HCT116 (cell line): ENCODE measurements at regions not wholly inside any gene's neighbourhood (a gene's known extent, or its start where the extent isn't known, plus 50 kb on each side); places are given as distances from the start of the nearest gene placed in this dataset.

ENCODE experiments used
- ATAC-seq: fragments of 200-7000 bp; cut with Tn5 transposase; 2 replicates; pipeline ENCODE4 v1.9.1; 2020; ENCODE audit warnings: mild to moderate bottlenecking, moderate library complexity
- BruUV-seq: library from RNA; stranded (reverse); fragments of 400-500 nt; replicated peaks from 2 replicates; lab custom pipeline; 2021; lab: Mats Ljungman, UMichigan
- CTCF ChIA-PET: fragments of 300-600 bp; sonication (Branson Sonifier 250); formaldehyde crosslinking; loops from one replicate; lab custom pipeline; 2021; ENCODE audit warnings: antibody characterized with exemption; lab: Charles Lee
- POLR2A ChIA-PET: fragments of 300-600, 350-600 bp; sonication (Branson Sonifier 250); formaldehyde crosslinking; loops from one replicate; lab custom pipeline; 2021; ENCODE audit warnings: antibody characterized with exemption; lab: Charles Lee
- RAD21 ChIA-PET, 2 experiments: fragments of 300-600 bp; sonication (Branson Sonifier 250); formaldehyde crosslinking; loops; one replicate each; lab custom pipeline; 2023; ENCODE audit warnings: low total read pairs in 2 of 2; ENCODE audit not compliant: uncharacterized antibody in 2 of 2, unreplicated experiment in 2 of 2, low non-redundant PET in 1 of 2; lab: Charles Lee
- DNase-seq: peaks from one replicate; pipeline ENCODE4 v3.0.0-alpha.2; 2010; ENCODE audit warnings: low read depth, low spot score
- H2AFZ ChIP-seq: fragments of 200-600 bp; shearing (Covaris generic), sonication (generic); 2 replicates; pipeline ENCODE4 v1.6.1; 2017; ENCODE audit warnings: low read depth, mixed run types, mixed read lengths, antibody characterized with exemption, low read length; ENCODE audit not compliant: poor library complexity, severe bottlenecking
- H3K27ac ChIP-seq: 2 replicates; pipeline ENCODE4 v1.5.1; 2012; ENCODE audit warnings: low read depth, low read length
- H3K27me3 ChIP-seq: fragments of 200-600 bp; sonication (generic); 2 replicates; pipeline ENCODE4 v1.6.1; 2016; ENCODE audit warnings: mixed run types, low read length, mixed read lengths; ENCODE audit not compliant: insufficient read depth
- H3K36me3 ChIP-seq, 2 experiments: fragments of 200-500 bp in 1 of 2; fragments of 200-600 bp in 1 of 2; sonication (Bioruptor generic) in 1 of 2; sonication (generic) in 1 of 2; 2 replicates each; pipeline versions ENCODE4 v1.5.1 to v1.6.1; 2014 to 2016; ENCODE audit warnings: low read length in 2 of 2, inconsistent platforms in 1 of 2, mixed read lengths in 1 of 2, mixed run types in 1 of 2; ENCODE audit not compliant: insufficient read depth in 2 of 2, control insufficient read depth in 1 of 2
- H3K4me1 ChIP-seq, 2 experiments: fragments of 200-600 bp in 1 of 2; sonication (generic) in 1 of 2; 2 replicates each; pipeline versions ENCODE4 v1.5.1 to v1.6.1; 2012 to 2017; ENCODE audit warnings: low read length in 2 of 2, inconsistent platforms in 1 of 2, mild to moderate bottlenecking in 1 of 2, mixed read lengths in 1 of 2, mixed run types in 1 of 2, moderate library complexity in 1 of 2; ENCODE audit not compliant: insufficient read depth in 2 of 2, control insufficient read depth in 1 of 2
- H3K4me2 ChIP-seq: fragments of 200-600 bp; sonication (generic); 2 replicates; pipeline ENCODE4 v1.6.1; 2017; ENCODE audit warnings: mixed run types, low read length, mixed read lengths
- H3K4me3 ChIP-seq, 2 experiments: fragments of 200-600 bp in 1 of 2; sonication (generic) in 1 of 2; replicated peaks in 1 of 2; 2 replicates each; pipeline ENCODE4 v1.5.1; 2011 to 2016; ENCODE audit warnings: low read length in 2 of 2, control low read depth in 1 of 2, low read depth in 1 of 2, mild to moderate bottlenecking in 1 of 2, mixed read lengths in 1 of 2, mixed run types in 1 of 2
- H3K79me2 ChIP-seq: fragments of 200-600 bp; sonication (generic); 2 replicates; pipeline ENCODE4 v1.6.1; 2017; ENCODE audit warnings: mild to moderate bottlenecking, mixed run types, low read length, moderate library complexity, mixed read lengths; ENCODE audit not compliant: insufficient read depth
- H3K9ac ChIP-seq: fragments of 200-600 bp; sonication (generic); 2 replicates; pipeline ENCODE4 v1.6.1; 2016; ENCODE audit warnings: low read length, mixed read lengths
- H3K9me2 ChIP-seq: fragments of 200-600 bp; sonication (generic), shearing (Covaris generic); 2 replicates; pipeline ENCODE4 v1.6.1; 2017; ENCODE audit warnings: mixed run types, mild to moderate bottlenecking, moderate library complexity; ENCODE audit not compliant: insufficient read depth
- H3K9me3 ChIP-seq, 2 experiments: fragments of 200-500 bp in 1 of 2; fragments of 200-600 bp in 1 of 2; sonication (Bioruptor generic) in 1 of 2; sonication (generic) in 1 of 2; 2 replicates each; pipeline ENCODE4 v1.6.1; 2014 to 2017; ENCODE audit warnings: low read length in 2 of 2, mixed read lengths in 2 of 2, inconsistent platforms in 1 of 2, low read depth in 1 of 2, mild to moderate bottlenecking in 1 of 2, mixed run types in 1 of 2, moderate library complexity in 1 of 2; ENCODE audit not compliant: control insufficient read depth in 1 of 2, insufficient read depth in 1 of 2
- H4K20me1 ChIP-seq: fragments of 200-600 bp; sonication (generic), shearing (Covaris generic); 2 replicates; pipeline ENCODE4 v1.6.1; 2017; ENCODE audit warnings: mixed run types, mild to moderate bottlenecking, moderate library complexity; ENCODE audit not compliant: insufficient read depth
- ATF3 ChIP-seq: IDR thresholded peaks from 2 replicates; pipeline ENCODE4 v1.6.1; 2012
- CEBPB ChIP-seq: IDR thresholded peaks from 2 replicates; pipeline ENCODE4 v1.6.1; 2012; ENCODE audit warnings: low read depth
- CTCF ChIP-seq, 3 experiments: fragments of 200-600 bp in 1 of 3; sonication (generic) in 1 of 3; IDR thresholded peaks in 2 of 3; conservative IDR thresholded peaks in 1 of 3; 2 replicates each; pipeline ENCODE4 v1.5.1; 2012 to 2017; ENCODE audit warnings: low read depth in 2 of 3, low read length in 2 of 3, antibody characterized with exemption in 1 of 3, borderline replicate concordance in 1 of 3, control low read depth in 1 of 3, mild to moderate bottlenecking in 1 of 3, mixed read lengths in 1 of 3, mixed run types in 1 of 3, moderate library complexity in 1 of 3; ENCODE audit not compliant: insufficient read depth in 1 of 3
- EZH2phosphoT487 ChIP-seq: fragments of 200-600 bp; IDR thresholded peaks from 2 replicates; pipeline ENCODE4 v1.6.1; 2018; ENCODE audit warnings: antibody characterized with exemption, borderline replicate concordance
- JUND ChIP-seq: IDR thresholded peaks from 2 replicates; pipeline ENCODE4 v1.6.1; 2012
- POLR2A ChIP-seq: IDR thresholded peaks from 2 replicates; pipeline ENCODE4 v1.7.0; 2011; ENCODE audit warnings: borderline replicate concordance; ENCODE audit not compliant: insufficient read depth, insufficient read length; ENCODE audit errors: extremely low read depth
- REST ChIP-seq: IDR thresholded peaks from 2 replicates; pipeline ENCODE4 v1.6.1; 2012; ENCODE audit warnings: low read depth
- SIN3A ChIP-seq: IDR thresholded peaks from 2 replicates; pipeline ENCODE4 v1.6.1; 2012; ENCODE audit warnings: low read depth
- SP1 ChIP-seq: IDR thresholded peaks from 2 replicates; pipeline ENCODE4 v1.6.1; 2012; ENCODE audit warnings: low read depth
- SRF ChIP-seq: IDR thresholded peaks from 2 replicates; pipeline ENCODE4 v1.6.1; 2012; ENCODE audit warnings: low read depth
- TCF7L2 ChIP-seq: IDR thresholded peaks from 2 replicates; pipeline ENCODE4 v1.7.0; 2011; ENCODE audit warnings: borderline replicate concordance, inconsistent platforms; ENCODE audit not compliant: insufficient read depth, insufficient read length; ENCODE audit errors: extremely low read depth
- YY1 ChIP-seq: IDR thresholded peaks from 2 replicates; pipeline ENCODE4 v1.6.1; 2011; ENCODE audit warnings: low read length, low read depth, moderate library complexity, mild to moderate bottlenecking; ENCODE audit not compliant: insufficient replicate concordance; ENCODE audit errors: extremely low read depth
- ZBTB33 ChIP-seq: IDR thresholded peaks from 2 replicates; pipeline ENCODE4 v1.6.1; 2011; ENCODE audit warnings: mild to moderate bottlenecking, low read length, moderate library complexity; ENCODE audit not compliant: insufficient replicate concordance; ENCODE audit errors: extremely low read depth
- ZFX ChIP-seq: fragments of 450-650 bp; IDR thresholded peaks from 2 replicates; pipeline ENCODE4 v1.6.1; 2017
- ZNF274 ChIP-seq: fragments of 200-500 bp; sonication (Bioruptor generic); IDR thresholded peaks from 2 replicates; pipeline ENCODE4 v1.6.1; 2014; ENCODE audit warnings: mild to moderate bottlenecking, low read depth, low read length, inconsistent platforms
- intact Hi-C: fragments of 100-400 bp; cut with micrococcal nuclease; formaldehyde crosslinking; loops from 2 replicates; pipeline ENCODE4 v1.10.0; 2022

- Histone ChIP-seq H3K9me3 (no peaks in the 10 kb centered on the region), H3K4me3 (no peak overlapping the region), H3K27me3 (no peaks in the 10 kb centered on the region), H3K9me2 (no peaks in the 10 kb centered on the region), H4K20me1 (no peaks in the 10 kb centered on the region), H3K9ac (no peak overlapping the region), H3K4me1 (no peaks in the 10 kb centered on the region), H2AFZ (no peak overlapping the region), H3K79me2 (no peaks in the 10 kb centered on the region), H3K4me2 (no peak overlapping the region), H3K36me3 (no peaks in the 10 kb centered on the region), H3K27ac (no peak overlapping the region)
- ATAC-seq (no peak), DNase-seq (no peak)
- TF ChIP-seq SP1, result no peak
- TF ChIP-seq EZH2phosphoT487, result no peak
- no peak for TF ChIP-seq CEBPB
- TF ChIP-seq SIN3A, result no peak
- no peak for TF ChIP-seq JUND
- TF ChIP-seq TCF7L2, result no peak
- no peak for TF ChIP-seq ZBTB33
- no peak for TF ChIP-seq ZFX
- TF ChIP-seq ATF3, result no peak
- no peak for TF ChIP-seq POLR2A
- TF ChIP-seq YY1, result no peak
- no peak for TF ChIP-seq CTCF (IDR thresholded peaks at IDR 0.05 in 2 of 3, conservative IDR thresholded peaks at IDR 0.05 in 1 of 3; ENCODE audit: borderline replicate concordance in 1 of 3, insufficient read depth in 1 of 3, low read depth in 2 of 3, low read length in 2 of 3)
- no peak for TF ChIP-seq REST
- TF ChIP-seq SRF, result no peak
- TF ChIP-seq ZNF274, result no peak
- ChIA-PET RAD21 (no interaction called here), POLR2A (no interaction called here), CTCF (no interaction called here)
- intact Hi-C loops, result no loop called here
- BruUV-seq, result no TSS peak
Observed at GRCh38 chr5:116371935-116372334, 202.7 kb downstream of the SEMA6A start.
